ENCODE measurements at regions not wholly inside any gene's neighbourhood (a gene's known extent, or its start where the extent isn't known, plus 50 kb on each side); places are given as distances from the start of the nearest gene placed in this dataset.
"Not testable (repeated sequence)": the region's sequence is repeated elsewhere in the genome, so short reads cannot be mapped to it uniquely, and the experiment has no call there.

DNA sequence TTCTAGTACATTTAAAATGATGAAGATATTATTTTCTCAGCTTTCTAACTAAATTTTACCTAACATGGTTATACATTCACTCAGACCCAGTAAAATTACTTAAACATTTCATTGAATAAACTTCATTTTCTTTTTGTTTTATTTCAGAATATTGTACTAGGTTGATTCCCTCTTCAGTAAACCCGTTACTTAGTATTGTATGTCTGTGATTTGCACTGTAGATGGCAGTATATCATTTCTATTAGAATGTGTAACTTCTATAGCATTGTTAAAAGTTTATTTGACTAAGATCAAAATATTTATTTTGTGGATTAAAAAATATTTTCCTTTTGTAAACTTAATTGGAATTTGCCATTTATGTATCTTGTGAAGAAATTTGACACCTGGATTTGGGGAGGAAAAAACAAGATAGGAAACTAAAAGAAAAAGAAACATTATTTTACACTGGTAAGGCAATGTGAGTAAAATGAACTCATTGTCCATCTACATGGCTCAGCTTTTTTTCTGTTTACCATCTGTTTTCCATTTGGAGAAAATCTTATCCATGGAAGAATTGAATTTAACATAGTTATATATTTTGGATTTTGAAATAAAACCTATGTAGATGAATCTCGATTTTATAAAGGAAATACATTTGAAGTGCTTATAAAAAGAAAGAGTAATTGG, 145.6 kb upstream of the METTL14 start:
- H3K4me1 ChIP-seq; H3K9me3 ChIP-seq; H3K36me3 ChIP-seq; H3K27me3 ChIP-seq (replicated peaks in 1 of 7); H3K4me3 ChIP-seq; H3K27ac ChIP-seq; intact Hi-C loops (cut with DNase I; ENCODE audit: low total_unique reads); DNase-seq: not testable (repeated sequence)
- TF ChIP-seq, protein P1, sequence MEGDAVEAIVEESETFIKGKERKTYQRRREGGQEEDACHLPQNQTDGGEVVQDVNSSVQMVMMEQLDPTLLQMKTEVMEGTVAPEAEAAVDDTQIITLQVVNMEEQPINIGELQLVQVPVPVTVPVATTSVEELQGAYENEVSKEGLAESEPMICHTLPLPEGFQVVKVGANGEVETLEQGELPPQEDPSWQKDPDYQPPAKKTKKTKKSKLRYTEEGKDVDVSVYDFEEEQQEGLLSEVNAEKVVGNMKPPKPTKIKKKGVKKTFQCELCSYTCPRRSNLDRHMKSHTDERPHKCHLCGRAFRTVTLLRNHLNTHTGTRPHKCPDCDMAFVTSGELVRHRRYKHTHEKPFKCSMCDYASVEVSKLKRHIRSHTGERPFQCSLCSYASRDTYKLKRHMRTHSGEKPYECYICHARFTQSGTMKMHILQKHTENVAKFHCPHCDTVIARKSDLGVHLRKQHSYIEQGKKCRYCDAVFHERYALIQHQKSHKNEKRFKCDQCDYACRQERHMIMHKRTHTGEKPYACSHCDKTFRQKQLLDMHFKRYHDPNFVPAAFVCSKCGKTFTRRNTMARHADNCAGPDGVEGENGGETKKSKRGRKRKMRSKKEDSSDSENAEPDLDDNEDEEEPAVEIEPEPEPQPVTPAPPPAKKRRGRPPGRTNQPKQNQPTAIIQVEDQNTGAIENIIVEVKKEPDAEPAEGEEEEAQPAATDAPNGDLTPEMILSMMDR (IDR thresholded peaks at IDR 0.05 in 8 of 11, conservative IDR thresholded peaks at IDR 0.05 in 3 of 11) = peak in 6 of 11 experiments; percentile 20 to 44 (median 28)
- 42 to 46% (median 44%) methylated on average over 2 of the region's 2 CpGs for WGBS, 5 donors

DNA sequence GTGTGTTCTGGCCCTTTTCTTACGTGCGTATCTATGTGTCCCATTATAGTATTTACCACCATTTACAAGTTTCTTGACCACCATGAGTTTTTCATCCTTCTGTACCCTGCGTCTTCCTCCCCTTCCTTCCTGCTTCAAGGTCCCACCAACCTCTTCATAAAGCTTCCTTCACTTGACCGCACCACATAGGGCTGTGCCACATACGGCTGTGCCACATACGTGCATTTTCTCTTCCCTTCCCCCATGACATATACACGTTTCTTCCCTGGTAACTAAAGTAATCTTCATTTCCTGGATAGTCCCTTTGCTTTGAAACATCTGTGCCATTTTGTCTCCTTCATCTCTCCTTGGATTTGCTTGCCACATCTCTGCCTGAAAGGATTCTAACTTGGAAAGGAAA, 128.6 kb upstream of the METTL14 start:
- intact Hi-C loops (cut with DNase I; ENCODE audit: low total_unique reads) = not testable (repeated sequence)
- WGBS, 5 donors = 79 to 87% (median 80%) methylated on average over 6 to 7 of the region's 7 CpGs

DNA sequence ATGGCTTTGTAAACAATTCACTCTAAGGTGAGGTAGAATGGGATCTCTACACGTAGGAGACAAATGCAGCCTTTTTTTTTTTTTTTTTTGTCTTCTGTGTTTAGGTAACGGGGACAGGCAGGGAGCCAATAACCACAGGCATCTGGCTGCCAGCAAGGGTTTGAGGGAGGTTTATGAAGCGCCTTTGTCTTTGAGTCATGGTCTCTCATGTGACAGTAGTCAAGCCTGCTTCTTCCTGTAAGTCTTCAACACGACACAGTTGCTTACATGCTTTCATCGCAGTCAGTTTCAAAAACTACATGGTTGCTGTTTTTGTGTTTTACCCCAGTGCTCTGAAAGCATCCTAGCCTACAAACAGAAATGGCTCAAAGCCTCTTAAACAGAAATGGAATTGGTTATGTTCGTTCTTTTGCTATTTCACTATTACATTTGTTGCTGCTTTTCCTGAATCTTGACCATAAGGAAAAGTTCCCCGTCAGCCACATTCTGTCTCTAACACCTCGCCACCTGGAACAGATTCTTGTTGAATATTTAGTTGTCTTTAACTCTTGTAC, 127.8 kb upstream of the METTL14 start:
- Histone ChIP-seq H3K27ac (no peak overlapping the region), H3K36me3 (no peaks in the 10 kb centered on the region), H3K4me3 (no peak overlapping the region), H3K9me3 (no peaks in the 10 kb centered on the region), H3K4me1 (no peaks in the 10 kb centered on the region), H3K27me3 (replicated peaks in 1 of 7) (no peaks in the 10 kb centered on the region)
- intact Hi-C loops (cut with DNase I; ENCODE audit: low total_unique reads) = no loop called here
- 55 to 64% (median 59%) methylated on average over 8 of the region's 8 CpGs for WGBS, 5 donors
- TF ChIP-seq POLR2AphosphoS5 (IDR thresholded peaks at IDR 0.05) (no peak), POLR2A (IDR thresholded peaks at IDR 0.05) (no peak)
- TF ChIP-seq, protein P1 (IDR thresholded peaks at IDR 0.05 in 8 of 11, conservative IDR thresholded peaks at IDR 0.05 in 3 of 11) = no peak
- DNase-seq = no peak

More for the DNA sequence above, 128.6 kb upstream of the METTL14 start:
- H3K9me3 ChIP-seq; H3K27me3 ChIP-seq (replicated peaks in 1 of 7); H3K27ac ChIP-seq; H3K4me3 ChIP-seq; DNase-seq; H3K36me3 ChIP-seq; H3K4me1 ChIP-seq: not testable (repeated sequence)

DNA sequence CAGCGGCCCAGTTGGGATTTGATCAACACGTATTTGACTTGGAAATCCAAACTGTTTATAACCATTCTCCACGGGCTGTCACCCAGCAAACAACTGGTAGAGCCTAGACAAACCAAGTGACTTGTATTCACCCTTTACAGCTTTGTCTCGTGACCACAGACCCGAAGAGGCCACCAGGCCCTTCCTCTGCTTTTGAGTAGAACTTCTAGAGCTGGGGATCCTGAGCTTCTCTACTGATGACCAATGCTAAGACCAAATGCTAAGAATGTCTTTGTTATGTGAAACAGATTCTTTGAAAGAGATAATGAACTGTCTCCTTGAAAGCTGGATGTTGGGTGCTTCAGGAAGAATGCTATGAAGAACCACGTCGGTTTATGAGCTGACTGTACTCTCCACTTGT, 127.0 kb upstream of the METTL14 start:
- WGBS, 5 donors = 68 to 89% (median 81%) methylated on average over 4 to 7 of the region's 7 CpGs
- H3K27ac ChIP-seq; H3K4me1 ChIP-seq; DNase-seq; H3K36me3 ChIP-seq; intact Hi-C loops (cut with DNase I; ENCODE audit: low total_unique reads); H3K9me3 ChIP-seq; H3K4me3 ChIP-seq; H3K27me3 ChIP-seq (replicated peaks in 1 of 7): not testable (repeated sequence)

DNA sequence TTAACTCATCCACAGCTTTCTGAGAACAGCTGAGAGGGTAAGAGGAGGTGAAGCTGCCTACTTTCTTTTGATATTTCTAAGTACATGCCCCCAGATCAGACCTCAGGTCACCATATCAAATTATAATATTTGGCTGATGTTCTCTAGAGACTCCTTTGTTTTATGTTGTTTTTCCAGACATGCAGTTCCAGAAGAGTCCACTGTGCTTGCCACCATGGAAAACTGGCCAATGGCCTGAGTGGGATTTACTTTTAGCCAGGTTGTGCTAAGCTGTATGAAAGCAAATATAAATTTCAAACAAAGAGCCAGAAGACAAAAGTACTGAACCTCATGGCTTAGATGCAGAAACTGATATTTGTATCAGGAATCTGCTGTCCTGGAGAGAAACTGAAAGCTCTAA, 123.6 kb upstream of the METTL14 start:
- H3K27ac ChIP-seq; H3K36me3 ChIP-seq; H3K4me1 ChIP-seq; H3K4me3 ChIP-seq; H3K9me3 ChIP-seq; H3K27me3 ChIP-seq (replicated peaks in 1 of 7); DNase-seq; intact Hi-C loops (cut with DNase I; ENCODE audit: low total_unique reads): not testable (repeated sequence)

DNA sequence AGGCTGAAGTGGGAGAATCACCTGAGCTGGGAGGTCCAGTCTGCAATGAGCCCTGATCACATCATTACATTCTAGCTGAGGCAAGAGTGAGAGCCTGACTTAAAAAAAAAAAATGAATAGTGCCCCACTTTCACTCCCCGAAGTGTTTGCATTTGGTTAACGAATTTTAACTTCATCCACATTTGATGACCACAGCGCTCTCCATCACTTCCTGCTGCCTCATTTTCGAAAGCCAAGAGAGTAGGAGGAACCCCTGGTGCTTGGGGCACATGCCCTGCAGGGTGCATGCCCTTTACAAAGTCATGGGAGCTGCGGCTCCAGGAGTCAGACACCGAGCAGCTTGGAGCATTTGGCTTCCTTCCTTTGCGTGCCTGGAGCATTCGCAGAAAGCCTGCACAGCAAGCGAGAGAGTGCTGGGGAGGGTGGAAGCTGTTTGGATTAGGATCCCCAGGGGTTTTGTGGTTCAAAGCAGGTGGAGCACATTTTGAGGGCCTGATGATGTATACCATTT, 119.1 kb upstream of the METTL14 start:
- H3K4me1 ChIP-seq; H3K36me3 ChIP-seq; H3K9me3 ChIP-seq; intact Hi-C loops (cut with DNase I; ENCODE audit: low total_unique reads); H3K27ac ChIP-seq; H3K27me3 ChIP-seq (replicated peaks in 1 of 7); DNase-seq; H3K4me3 ChIP-seq: not testable (repeated sequence)
- WGBS, 5 donors = 3 to 13% (median 11%) methylated on average over 9 of the region's 9 CpGs

DNA sequence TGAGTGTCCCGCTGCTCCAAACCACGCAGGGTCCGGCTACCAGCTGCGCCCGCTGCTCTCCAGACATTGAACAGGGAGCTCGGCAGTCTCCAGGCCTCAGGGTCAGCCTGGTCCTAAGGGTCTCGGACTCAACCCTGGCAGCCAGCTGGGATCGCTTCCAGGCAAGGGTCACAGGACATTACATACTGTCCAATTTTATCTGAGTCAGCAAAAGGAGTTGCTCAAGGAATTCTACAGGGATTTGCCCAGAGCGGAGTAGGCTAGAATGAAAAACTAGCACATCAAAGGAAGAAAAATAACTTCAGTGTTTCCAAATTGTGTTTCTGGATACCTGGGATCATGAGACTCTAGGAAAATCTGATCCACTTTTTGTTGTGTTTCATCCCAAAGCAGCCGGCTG, 112.2 kb upstream of the METTL14 start:
- 81 to 94% (median 90%) methylated on average over 4 to 10 of the region's 10 CpGs for WGBS, 5 donors
- H3K27ac ChIP-seq; H3K9me3 ChIP-seq; H3K4me1 ChIP-seq; H3K4me3 ChIP-seq; intact Hi-C loops (cut with DNase I; ENCODE audit: low total_unique reads); H3K27me3 ChIP-seq (replicated peaks in 1 of 7); H3K36me3 ChIP-seq; DNase-seq: not testable (repeated sequence)

DNA sequence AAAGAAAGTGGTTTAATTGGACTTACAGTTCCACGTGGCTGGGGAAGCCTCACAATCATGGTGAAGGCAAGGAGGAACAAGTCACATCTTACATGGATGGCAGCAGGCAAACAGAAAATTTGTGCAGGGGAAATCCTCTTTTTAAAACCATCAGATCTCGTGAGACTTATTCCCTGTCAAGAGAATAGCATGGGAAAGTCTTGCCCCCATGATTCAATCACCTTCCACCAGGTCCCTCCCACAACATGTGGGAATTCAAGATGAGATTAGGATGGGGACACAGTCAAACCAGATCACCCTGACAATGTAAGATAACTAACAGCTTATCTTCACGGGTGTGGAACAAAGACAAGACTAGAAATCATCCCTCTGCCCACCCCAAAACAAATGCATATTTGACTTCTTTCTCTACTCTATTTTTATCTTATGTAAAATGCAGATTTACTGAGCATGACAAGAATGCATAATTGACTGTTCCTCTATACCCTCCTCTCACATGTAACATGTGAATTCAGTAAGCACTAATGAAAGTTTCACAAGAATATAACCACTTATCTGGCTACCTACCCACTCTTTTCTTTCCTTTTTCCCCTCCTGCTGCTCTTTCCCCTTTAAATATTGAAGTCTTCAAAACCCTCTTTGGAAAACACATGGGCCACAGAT, 110.8 kb upstream of the METTL14 start:
- H3K9me3 ChIP-seq; H3K4me1 ChIP-seq; H3K27ac ChIP-seq; H3K27me3 ChIP-seq (replicated peaks in 1 of 7); DNase-seq; H3K4me3 ChIP-seq; intact Hi-C loops (cut with DNase I; ENCODE audit: low total_unique reads); H3K36me3 ChIP-seq: not testable (repeated sequence)
- WGBS, 5 donors = 54 to 66% (median 60%) methylated on average over 3 of the region's 3 CpGs

DNA sequence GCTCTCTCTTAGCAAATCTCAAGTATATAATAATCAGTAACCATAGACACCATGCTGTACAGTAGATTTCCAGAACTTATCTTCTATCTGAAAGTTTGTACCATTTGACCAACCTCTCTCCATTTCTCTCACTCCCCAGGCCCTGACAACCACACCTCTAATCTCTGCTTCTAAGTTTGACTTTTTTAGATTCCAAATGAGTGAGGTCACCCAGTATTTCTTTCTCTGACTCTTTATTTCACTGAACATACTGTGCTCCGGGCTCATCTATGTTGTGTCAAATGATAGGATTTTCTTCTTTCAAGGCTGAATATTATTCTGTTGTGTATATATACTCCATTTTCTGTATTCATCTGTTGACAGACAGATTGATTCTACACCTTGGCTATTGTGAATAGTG, 110.1 kb upstream of the METTL14 start:
- H3K4me1 ChIP-seq; H3K9me3 ChIP-seq; intact Hi-C loops (cut with DNase I; ENCODE audit: low total_unique reads); H3K4me3 ChIP-seq; H3K27ac ChIP-seq; H3K27me3 ChIP-seq (replicated peaks in 1 of 7); DNase-seq; H3K36me3 ChIP-seq: not testable (repeated sequence)
- 87 to 100% (median 93%) methylated on average over 1 of the region's 1 CpG for WGBS, 5 donors

Measured in spleen (tissue), 11 donors.